C4-2B (cell line): ENCODE measurements at regions not wholly inside any gene's neighbourhood (a gene's known extent, or its start where the extent isn't known, plus 50 kb on each side); places are given as distances from the start of the nearest gene placed in this dataset.

Experiments
- H3K27ac ChIP-seq: fragments of 450-650 bp; 2 replicates; pipeline ENCODE4 v1.5.1; 2017
- CTCF ChIP-seq: fragments of 450-650 bp; conservative IDR thresholded peaks from 2 replicates; pipeline ENCODE4 v1.5.1; 2017; ENCODE audit warnings: mild to moderate bottlenecking
- ZFX ChIP-seq: fragments of 450-650 bp; IDR thresholded peaks from 2 replicates; pipeline ENCODE4 v1.6.1; 2017

GRCh38 chr6:40962241-40962640 is 76.8 kb downstream of the UNC5CL start:
- TF ChIP-seq CTCF (no peak), ZFX (no peak)
- peak overlapping the region; percentile 38; the same call in 1 of the 2 replicates for H3K27ac ChIP-seq

DNA sequence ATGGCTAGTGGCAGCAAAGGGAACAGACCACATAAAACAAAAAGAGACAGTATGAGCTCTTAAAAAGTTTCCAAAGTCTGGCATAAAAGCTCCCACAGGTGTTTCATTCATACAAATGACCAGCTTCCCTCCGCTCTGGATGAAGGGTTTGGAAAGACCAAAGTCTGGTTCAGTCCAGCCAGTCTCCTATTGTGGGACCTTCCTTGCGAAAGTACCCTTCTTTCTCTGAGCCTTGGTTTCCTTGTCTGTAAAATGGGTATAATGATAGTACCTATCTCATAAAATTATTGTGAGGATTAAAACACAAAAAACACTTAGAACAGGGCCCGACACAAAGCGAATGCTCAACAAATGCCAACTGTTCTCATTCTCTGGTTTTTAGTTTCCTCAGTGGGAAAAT is 77.2 kb downstream of the UNC5CL start:
- H3K27ac ChIP-seq, result no peak overlapping the region; the same call in 1 of the 2 replicates

DNA sequence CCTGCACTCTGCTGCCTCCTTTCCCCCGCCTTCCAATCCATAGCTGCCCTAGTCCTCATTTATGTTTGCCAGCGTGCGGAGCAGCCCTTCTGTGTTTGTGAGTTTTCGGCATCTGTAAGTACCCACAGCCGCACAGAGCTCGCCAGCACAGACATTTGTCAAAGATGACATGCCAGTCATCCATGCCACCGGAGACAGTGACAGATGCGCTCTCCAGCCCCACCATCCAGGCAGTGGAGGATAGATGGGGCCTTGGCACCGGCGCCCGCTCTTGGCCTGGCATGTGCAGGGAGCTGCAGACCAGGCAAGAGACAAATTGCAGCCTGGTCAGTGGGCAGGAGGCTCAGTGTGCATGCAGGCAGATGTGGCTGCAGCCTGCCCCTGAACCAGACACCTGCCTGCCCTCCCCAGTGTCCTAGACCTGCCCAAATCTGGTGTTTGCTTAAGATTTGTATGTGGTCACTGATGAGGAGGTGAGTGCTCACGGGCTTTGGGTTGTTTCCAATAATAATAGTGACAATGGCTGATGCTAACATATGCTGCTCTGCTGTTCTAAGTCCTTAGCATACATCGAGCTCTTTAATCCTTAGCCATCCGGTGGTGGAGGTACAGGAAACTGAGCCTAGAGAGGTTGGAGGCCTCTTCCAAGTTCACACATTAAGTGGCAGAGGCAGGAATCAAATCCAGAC is 78.1 kb downstream of the UNC5CL start:
- TF ChIP-seq CTCF (no peak), ZFX (no peak)
- no peak overlapping the region for H3K27ac ChIP-seq

More for the DNA sequence above, 77.2 kb downstream of the UNC5CL start:
- no peak for TF ChIP-seq CTCF
- no peak for TF ChIP-seq ZFX

GRCh38 chr6:40959781-40960327 is 79.2 kb downstream of the UNC5CL start:
- H3K27ac ChIP-seq, result no peak overlapping the region
- TF ChIP-seq ZFX, result no peak
- TF ChIP-seq CTCF, result no peak

- H3K27ac ChIP-seq, result no peak overlapping the region
- no peak for TF ChIP-seq ZFX
- TF ChIP-seq CTCF, result no peak
These were observed 80.3 kb downstream of the UNC5CL start for GRCh38 chr6:40958738-40959137.

GRCh38 chr6:40957616-40958492 is 81.2 kb downstream of the UNC5CL start:
- H3K27ac ChIP-seq, result no peak overlapping the region
- no peak for TF ChIP-seq CTCF
- TF ChIP-seq ZFX, result no peak

GRCh38 chr6:40956936-40957335 is 82.1 kb downstream of the UNC5CL start:
- TF ChIP-seq ZFX (no peak), CTCF (no peak)
- no peak overlapping the region for H3K27ac ChIP-seq
